ENCODE measurements at regions not wholly inside any gene's neighbourhood (a gene's known extent, or its start where the extent isn't known, plus 50 kb on each side); places are given as distances from the start of the nearest gene placed in this dataset.

DNA sequence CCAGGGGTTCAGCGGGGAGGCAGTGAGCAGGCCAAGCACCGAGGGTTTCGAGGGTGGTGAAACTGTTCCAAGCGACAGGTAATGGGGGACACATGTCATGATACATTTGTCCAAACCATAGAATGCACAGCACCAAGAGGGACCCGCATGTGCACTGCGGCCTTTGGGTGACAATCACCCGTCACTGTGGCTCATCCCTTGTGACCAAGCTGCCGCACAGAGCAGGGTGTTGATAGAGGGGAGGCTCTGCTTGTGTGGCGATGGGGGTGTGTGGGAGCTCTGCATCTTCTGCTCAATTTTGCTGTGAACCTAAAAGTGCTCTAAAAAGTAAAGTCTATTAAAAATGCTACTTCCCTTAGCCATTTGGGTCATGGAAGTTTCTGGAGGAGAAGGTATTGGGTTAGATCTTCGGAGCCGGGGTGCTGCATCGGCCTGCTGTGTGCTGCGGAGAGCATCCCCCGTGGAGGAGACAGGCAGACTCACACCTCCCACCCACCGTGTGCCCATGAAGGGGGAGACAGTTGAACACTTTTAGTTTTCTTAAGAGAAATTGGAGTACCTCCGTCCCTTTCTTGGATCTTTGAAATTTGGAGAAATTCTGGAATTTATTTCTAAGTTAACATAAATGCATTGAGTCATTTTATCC is 280.4 kb upstream of the IRX2 start:
- no peak for DNase-seq
- no peaks in the 10 kb centered on the region for H3K4me1 ChIP-seq
- TF ChIP-seq POLR2A (IDR thresholded peaks at IDR 0.05): no peak
- TF ChIP-seq, protein P1, sequence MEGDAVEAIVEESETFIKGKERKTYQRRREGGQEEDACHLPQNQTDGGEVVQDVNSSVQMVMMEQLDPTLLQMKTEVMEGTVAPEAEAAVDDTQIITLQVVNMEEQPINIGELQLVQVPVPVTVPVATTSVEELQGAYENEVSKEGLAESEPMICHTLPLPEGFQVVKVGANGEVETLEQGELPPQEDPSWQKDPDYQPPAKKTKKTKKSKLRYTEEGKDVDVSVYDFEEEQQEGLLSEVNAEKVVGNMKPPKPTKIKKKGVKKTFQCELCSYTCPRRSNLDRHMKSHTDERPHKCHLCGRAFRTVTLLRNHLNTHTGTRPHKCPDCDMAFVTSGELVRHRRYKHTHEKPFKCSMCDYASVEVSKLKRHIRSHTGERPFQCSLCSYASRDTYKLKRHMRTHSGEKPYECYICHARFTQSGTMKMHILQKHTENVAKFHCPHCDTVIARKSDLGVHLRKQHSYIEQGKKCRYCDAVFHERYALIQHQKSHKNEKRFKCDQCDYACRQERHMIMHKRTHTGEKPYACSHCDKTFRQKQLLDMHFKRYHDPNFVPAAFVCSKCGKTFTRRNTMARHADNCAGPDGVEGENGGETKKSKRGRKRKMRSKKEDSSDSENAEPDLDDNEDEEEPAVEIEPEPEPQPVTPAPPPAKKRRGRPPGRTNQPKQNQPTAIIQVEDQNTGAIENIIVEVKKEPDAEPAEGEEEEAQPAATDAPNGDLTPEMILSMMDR (IDR thresholded peaks at IDR 0.05): no peak
- no peaks in the 10 kb centered on the region for H3K27me3 ChIP-seq
- H3K36me3 ChIP-seq: no peaks in the 10 kb centered on the region
- no peak overlapping the region for H3K4me3 ChIP-seq (replicated peaks in 1 of 3)
- H3K27ac ChIP-seq: no peak overlapping the region
- intact Hi-C loops (cut with DNase I): no loop called here
- 85 to 90% methylated on average over 15 to 16 of the region's 16 CpGs for WGBS, 2 donors
- no peaks in the 10 kb centered on the region for H3K9me3 ChIP-seq

DNA sequence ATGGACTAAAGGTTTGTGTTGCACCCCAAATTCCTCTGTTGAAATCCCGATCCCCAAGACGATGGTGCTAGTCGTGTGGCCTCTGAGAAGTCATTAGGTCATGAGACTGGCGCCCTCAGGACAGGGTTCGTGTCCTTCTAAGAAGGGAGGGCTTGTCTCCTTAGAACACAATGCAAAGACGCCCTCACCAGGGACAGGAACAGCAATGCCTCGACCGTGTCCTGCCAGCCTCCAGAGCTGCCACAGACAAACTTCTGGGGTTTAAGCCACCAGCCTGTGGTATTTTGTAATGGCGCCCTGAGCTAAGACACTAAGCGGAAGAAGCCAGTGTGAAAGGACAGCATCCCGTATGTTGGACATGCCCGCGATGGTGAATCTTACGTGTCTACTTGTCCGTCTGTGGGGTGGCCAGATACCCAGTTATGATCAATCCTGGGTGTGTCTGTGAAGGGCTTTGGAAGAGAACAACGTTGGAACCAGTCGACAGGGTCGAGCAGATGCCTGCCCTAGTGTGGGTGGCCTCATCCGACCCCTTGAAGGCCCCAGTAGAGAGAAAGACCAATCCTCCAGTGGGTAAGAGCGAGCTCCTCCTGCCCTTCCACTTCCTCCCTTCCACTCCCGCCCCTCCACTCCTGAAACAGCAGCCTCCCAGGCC is 279.2 kb upstream of the IRX2 start:
- Histone ChIP-seq H3K4me3 (replicated peaks in 1 of 3) (no peak overlapping the region), H3K36me3 (no peaks in the 10 kb centered on the region), H3K9me3 (no peaks in the 10 kb centered on the region), H3K4me1 (no peaks in the 10 kb centered on the region), H3K27ac (no peak overlapping the region), H3K27me3 (no peaks in the 10 kb centered on the region)
- 90 to 91% methylated on average over 21 of the region's 21 CpGs for WGBS, 2 donors
- no peak for DNase-seq
- intact Hi-C loops (cut with DNase I): no loop called here
- no peak for TF ChIP-seq POLR2A (IDR thresholded peaks at IDR 0.05)
- TF ChIP-seq, protein P1 (IDR thresholded peaks at IDR 0.05): no peak

DNA sequence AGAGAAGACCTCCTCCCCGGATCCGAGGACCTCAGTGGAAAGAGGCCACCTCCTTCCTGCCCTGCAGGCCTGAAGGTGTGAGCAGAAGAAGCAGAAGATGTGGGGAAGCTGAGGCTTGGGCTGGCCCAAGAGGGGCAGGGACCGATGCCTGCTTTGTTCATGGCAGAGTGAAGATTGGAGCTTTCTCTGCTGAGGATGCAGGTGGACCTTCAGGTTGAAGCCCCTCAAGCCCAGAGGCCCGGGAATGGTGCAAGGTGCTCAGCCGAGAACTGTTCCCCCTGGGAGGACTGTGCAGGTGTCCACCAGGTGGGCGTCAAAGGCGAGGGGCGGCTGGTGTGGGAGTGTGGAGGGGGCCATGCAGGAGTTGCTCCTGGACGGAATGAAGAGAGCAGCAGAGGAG is 277.9 kb upstream of the IRX2 start:
- Histone ChIP-seq H3K27me3 (no peaks in the 10 kb centered on the region), H3K36me3 (no peaks in the 10 kb centered on the region), H3K4me1 (no peaks in the 10 kb centered on the region), H3K4me3 (replicated peaks in 1 of 3) (no peak overlapping the region), H3K9me3 (no peaks in the 10 kb centered on the region), H3K27ac (no peak overlapping the region)
- TF ChIP-seq, protein P1 (IDR thresholded peaks at IDR 0.05): no peak
- no peak for TF ChIP-seq POLR2A (IDR thresholded peaks at IDR 0.05)
- DNase-seq: no peak
- 89 to 90% methylated on average over 9 of the region's 9 CpGs for WGBS, 2 donors
- intact Hi-C loops (cut with DNase I): no loop called here

DNA sequence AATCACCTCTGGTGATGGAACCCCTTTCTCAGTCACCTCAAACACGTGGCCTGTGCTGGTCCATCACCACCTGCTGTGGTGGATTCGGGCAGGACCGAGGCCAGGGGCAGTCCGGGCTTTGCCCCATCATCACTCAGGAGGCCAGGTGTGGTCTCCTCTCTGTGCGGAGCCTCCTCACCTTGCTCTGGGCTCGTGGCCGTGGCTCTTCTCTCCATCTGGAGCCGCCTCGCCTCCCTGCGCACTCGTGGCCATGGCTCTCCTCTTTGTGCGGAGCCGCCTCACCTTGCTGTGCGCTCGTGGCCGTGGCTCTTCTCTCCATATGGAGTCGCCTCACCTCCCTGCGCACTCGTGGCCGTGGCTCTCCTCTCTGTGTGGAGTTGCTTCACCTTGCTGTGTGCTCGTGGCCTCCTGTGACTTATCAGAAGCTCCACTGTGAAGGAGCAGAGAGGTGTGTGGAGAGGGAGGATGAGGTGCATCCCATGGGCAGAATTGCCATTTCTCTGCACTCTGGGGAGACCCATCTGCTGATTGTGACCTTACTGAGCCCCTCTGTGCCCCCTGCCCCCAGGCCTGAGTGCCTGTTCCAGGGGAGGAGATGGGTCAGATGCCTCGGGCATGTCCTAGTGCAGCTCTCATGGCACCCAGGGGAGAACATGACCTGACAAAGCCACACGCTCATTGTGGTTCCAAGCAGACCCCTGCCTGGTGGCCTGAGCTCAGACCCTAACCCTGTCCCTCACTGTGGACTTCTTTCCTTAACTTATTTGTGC is 276.6 kb upstream of the IRX2 start:
- 86 to 87% methylated on average over 23 of the region's 23 CpGs for WGBS, 2 donors
- H3K36me3 ChIP-seq: no peaks in the 10 kb centered on the region

More for the DNA sequence above, 276.6 kb upstream of the IRX2 start:
- no peak overlapping the region for H3K4me3 ChIP-seq (replicated peaks in 1 of 3)
- H3K27ac ChIP-seq: no peak overlapping the region
- TF ChIP-seq, protein P1 (IDR thresholded peaks at IDR 0.05): no peak
- no peak for TF ChIP-seq POLR2A (IDR thresholded peaks at IDR 0.05)
- no peak for DNase-seq
- H3K9me3 ChIP-seq: no peaks in the 10 kb centered on the region
- H3K4me1 ChIP-seq: no peaks in the 10 kb centered on the region
- H3K27me3 ChIP-seq: no peaks in the 10 kb centered on the region
- intact Hi-C loops (cut with DNase I): no loop called here

All from thyroid gland (tissue), 4 donors.